Smooth muscle cell (in vitro differentiated cells): ENCODE measurements at regions not wholly inside any gene's neighbourhood (a gene's known extent, or its start where the extent isn't known, plus 50 kb on each side); places are given as distances from the start of the nearest gene placed in this dataset.

Experiments used
- DNase-seq: peaks from one replicate; lab custom pipeline; 2025; ENCODE audit not compliant: unreplicated experiment; lab: John Stamatoyannopoulos, UW
- H2AFZ ChIP-seq: fragments of 200-600 bp; sonication (generic); 2 replicates; pipeline ENCODE4 v1.6.0; 2016; ENCODE audit warnings: antibody characterized with exemption, low read depth, mild to moderate bottlenecking
- H3F3A ChIP-seq: fragments of 200-600 bp; sonication (generic); 2 replicates; pipeline ENCODE4 v1.6.0; 2017; ENCODE audit warnings: antibody characterized with exemption, low read depth
- H3K27ac ChIP-seq: fragments of 200-600 bp; sonication (generic); 2 replicates; pipeline ENCODE4 v1.5.1; 2016; ENCODE audit warnings: low read depth, mild to moderate bottlenecking
- H3K27me3 ChIP-seq: fragments of 200-600 bp; sonication (generic); 2 replicates; pipeline ENCODE4 v1.6.1; 2016; ENCODE audit warnings: low read depth, mild to moderate bottlenecking
- H3K36me3 ChIP-seq: fragments of 200-600 bp; sonication (generic); 2 replicates; pipeline ENCODE4 v1.5.1; 2016; ENCODE audit warnings: low read depth
- H3K4me1 ChIP-seq: fragments of 200-600 bp; sonication (generic); 2 replicates; pipeline ENCODE4 v1.5.1; 2016; ENCODE audit warnings: low read depth
- H3K4me2 ChIP-seq: fragments of 200-600 bp; sonication (generic); 2 replicates; pipeline ENCODE4 v1.6.0; 2016; ENCODE audit warnings: mild to moderate bottlenecking
- H3K4me3 ChIP-seq: fragments of 200-600 bp; sonication (generic); 2 replicates; pipeline ENCODE4 v1.5.1; 2016; ENCODE audit warnings: mild to moderate bottlenecking
- H3K79me2 ChIP-seq: fragments of 200-600 bp; sonication (generic); 2 replicates; pipeline ENCODE4 v1.6.0; 2016; ENCODE audit warnings: low read depth, mild to moderate bottlenecking
- H3K9ac ChIP-seq: fragments of 200-600 bp; sonication (generic); 2 replicates; pipeline ENCODE4 v1.6.0; 2016; ENCODE audit warnings: low read depth
- H3K9me3 ChIP-seq: fragments of 200-600 bp; sonication (generic); replicated peaks from 2 replicates; pipeline ENCODE4 v1.5.1; 2016; ENCODE audit warnings: low read depth
- H4K20me1 ChIP-seq: fragments of 200-600 bp; sonication (generic); 2 replicates; pipeline ENCODE4 v1.6.0; 2016; ENCODE audit warnings: low read depth
- WGBS: methylation state at CpG from one replicate; pipeline ENCODE4 v1.1.7; 2016; ENCODE audit warnings: low lambda C conversion rate; 5-methylcytosine and 5-hydroxymethylcytosine counted together
- TF ChIP-seq, protein P1 (sequence below): fragments of 200-600 bp; sonication (generic); IDR thresholded peaks from 2 replicates; pipeline ENCODE4 v1.5.1; 2017; ENCODE audit warnings: borderline replicate concordance, mild to moderate bottlenecking, antibody characterized with exemption; ENCODE audit not compliant: insufficient read depth, poor library complexity, severe bottlenecking

DNA sequence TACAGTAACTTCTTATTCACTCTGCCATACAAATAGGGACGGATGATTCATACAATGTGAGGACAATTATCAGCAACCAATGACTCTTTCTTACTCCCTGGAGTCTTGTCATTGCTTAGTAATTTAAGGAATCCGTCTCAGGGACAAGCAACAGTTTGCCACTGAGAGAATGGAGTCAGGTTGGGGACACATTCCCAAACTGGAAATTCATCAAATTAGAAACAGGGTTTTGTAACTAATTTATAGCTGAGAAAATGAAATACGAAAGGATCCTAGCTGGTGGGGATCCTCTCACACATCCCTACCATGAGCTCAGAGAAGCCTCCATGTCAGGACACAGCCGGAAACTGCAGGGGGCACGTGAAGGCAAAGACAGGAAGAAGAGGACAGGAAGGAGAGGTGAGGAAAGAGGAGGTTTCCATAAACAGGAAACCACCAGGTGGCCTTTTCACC, 50.4 kb upstream of the KDR start:
- Histone ChIP-seq H3K4me3 (no peak overlapping the region), H3F3A (peaks cover 11% of the 10 kb centered on the region), H3K79me2 (no peaks in the 10 kb centered on the region), H3K4me1 (peaks cover 7% of the 10 kb centered on the region), H2AFZ (no peak overlapping the region), H3K27me3 (no peaks in the 10 kb centered on the region), H3K9me3 (no peaks in the 10 kb centered on the region), H3K9ac (peak overlapping the region; percentile 2), H3K36me3 (no peaks in the 10 kb centered on the region), H3K4me2 (peak overlapping the region; percentile 54), H4K20me1 (no peaks in the 10 kb centered on the region), H3K27ac (peak overlapping the region; percentile 80)
- DNase-seq: no peak
- WGBS: 40% methylated on average over 5 of the region's 5 CpGs
- TF ChIP-seq, protein P1, sequence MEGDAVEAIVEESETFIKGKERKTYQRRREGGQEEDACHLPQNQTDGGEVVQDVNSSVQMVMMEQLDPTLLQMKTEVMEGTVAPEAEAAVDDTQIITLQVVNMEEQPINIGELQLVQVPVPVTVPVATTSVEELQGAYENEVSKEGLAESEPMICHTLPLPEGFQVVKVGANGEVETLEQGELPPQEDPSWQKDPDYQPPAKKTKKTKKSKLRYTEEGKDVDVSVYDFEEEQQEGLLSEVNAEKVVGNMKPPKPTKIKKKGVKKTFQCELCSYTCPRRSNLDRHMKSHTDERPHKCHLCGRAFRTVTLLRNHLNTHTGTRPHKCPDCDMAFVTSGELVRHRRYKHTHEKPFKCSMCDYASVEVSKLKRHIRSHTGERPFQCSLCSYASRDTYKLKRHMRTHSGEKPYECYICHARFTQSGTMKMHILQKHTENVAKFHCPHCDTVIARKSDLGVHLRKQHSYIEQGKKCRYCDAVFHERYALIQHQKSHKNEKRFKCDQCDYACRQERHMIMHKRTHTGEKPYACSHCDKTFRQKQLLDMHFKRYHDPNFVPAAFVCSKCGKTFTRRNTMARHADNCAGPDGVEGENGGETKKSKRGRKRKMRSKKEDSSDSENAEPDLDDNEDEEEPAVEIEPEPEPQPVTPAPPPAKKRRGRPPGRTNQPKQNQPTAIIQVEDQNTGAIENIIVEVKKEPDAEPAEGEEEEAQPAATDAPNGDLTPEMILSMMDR: no peak

DNA sequence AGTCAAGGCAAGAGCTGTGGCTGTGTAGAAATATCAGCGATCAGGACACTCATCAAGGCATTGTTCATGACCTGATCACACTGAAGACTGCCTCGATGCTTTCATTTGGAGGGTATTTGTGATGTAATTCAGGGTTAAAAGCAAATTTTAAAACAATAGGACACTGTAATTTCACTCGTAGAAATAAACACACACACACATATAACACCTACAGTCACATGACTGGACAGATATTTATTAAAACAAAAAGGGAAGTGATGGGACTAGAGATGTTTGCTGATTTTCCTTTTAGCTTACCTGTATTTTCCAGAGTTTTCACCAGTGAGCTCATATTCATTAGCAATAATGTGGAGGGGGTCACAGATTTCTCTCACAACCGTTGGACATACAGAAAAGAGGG, 51.1 kb upstream of the KDR start:
- Histone ChIP-seq H3K27ac (peak overlapping the region; percentile 80), H3K9me3 (no peaks in the 10 kb centered on the region), H3K4me1 (peaks cover 14% of the 10 kb centered on the region), H3F3A (peaks cover 13% of the 10 kb centered on the region), H3K9ac (no peak overlapping the region), H3K4me3 (no peak overlapping the region), H3K27me3 (no peaks in the 10 kb centered on the region), H3K36me3 (no peaks in the 10 kb centered on the region), H4K20me1 (no peaks in the 10 kb centered on the region), H2AFZ (no peak overlapping the region), H3K4me2 (no peak overlapping the region), H3K79me2 (no peaks in the 10 kb centered on the region)
- DNase-seq: no peak
- WGBS: 98% methylated on average over 4 of the region's 4 CpGs
- TF ChIP-seq, protein P1: no peak

DNA sequence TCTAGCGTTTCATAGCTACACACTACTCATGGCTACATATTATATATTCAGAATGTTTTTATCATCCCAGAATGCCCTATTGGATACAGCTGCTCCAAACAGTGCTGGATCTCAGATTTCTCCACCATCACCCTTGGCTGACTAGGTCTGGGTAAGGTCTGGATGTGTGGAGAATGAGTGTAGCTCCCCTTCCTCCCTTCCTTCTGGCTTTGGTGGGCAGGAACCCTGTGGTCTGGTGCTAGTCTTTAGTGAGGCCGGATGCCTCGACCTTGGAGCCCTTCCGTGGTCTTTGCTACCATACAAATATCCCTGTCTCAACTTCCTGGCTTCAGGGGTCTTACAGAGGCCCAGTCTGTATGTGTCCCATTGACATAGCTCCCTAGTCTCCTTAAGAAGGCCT, 52.1 kb upstream of the KDR start:
- Histone ChIP-seq H3K36me3 (no peaks in the 10 kb centered on the region), H3K27ac (no peak overlapping the region), H3K9ac (no peak overlapping the region), H3K9me3 (no peaks in the 10 kb centered on the region), H3K4me3 (no peak overlapping the region), H3K4me1 (peaks cover 18% of the 10 kb centered on the region), H3K79me2 (no peaks in the 10 kb centered on the region), H2AFZ (no peak overlapping the region), H4K20me1 (no peaks in the 10 kb centered on the region), H3K27me3 (no peaks in the 10 kb centered on the region), H3K4me2 (no peak overlapping the region), H3F3A (peaks cover 13% of the 10 kb centered on the region)
- no peak for DNase-seq
- WGBS: 100% methylated on average over 3 of the region's 4 CpGs
- TF ChIP-seq, protein P1: no peak

DNA sequence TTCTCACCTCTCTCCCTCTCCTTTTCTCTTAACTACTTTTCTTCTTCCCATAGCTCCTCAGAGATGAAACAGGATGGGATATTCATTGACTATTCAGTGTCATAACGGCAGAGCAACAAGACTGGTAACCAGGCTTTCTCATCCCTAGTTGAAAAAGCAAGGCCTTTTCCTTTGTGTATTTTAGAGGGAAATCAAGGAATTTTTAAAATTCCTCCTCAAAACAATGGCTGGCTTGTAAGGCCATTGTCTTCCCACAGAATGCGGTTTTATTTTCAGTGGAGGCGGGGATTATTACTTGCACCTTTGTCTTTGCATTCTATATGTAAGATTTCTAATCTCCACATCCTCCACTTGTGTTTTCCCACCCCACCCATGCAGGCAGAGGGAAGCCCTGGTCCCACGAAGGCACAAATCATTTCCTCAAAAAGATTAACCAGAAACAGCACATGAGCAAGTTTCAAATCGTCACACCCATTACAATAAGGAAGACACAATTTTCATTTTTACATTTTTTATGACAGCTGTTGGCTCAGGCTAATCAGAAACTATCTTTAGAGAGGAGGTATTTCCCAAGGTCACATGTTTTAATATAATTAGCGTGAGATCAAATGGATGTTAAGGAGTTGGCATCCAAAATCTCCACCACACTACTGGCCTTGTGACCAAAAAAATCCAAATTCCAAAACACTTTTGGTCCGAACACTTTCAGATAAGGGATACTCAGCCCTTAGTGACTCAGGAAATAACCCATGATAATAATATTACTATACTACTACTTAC, 53.0 kb upstream of the KDR start:
- peaks cover 24% of the 10 kb centered on the region for H3K4me1 ChIP-seq

More for the DNA sequence above, 53.0 kb upstream of the KDR start:
- Histone ChIP-seq H3K27ac (no peak overlapping the region), H3K9me3 (no peaks in the 10 kb centered on the region), H2AFZ (no peak overlapping the region), H3K4me2 (no peak overlapping the region), H4K20me1 (no peaks in the 10 kb centered on the region), H3F3A (peaks cover 18% of the 10 kb centered on the region), H3K79me2 (no peaks in the 10 kb centered on the region), H3K36me3 (no peaks in the 10 kb centered on the region), H3K9ac (no peak overlapping the region), H3K27me3 (no peaks in the 10 kb centered on the region), H3K4me3 (no peak overlapping the region)
- WGBS: 86% methylated on average over 7 of the region's 7 CpGs
- TF ChIP-seq, protein P1: no peak
- no peak for DNase-seq
